ENCODE measurements at regions not wholly inside any gene's neighbourhood (a gene's known extent, or its start where the extent isn't known, plus 50 kb on each side); places are given as distances from the start of the nearest gene placed in this dataset.
A peak's percentile ranks its signal among the peaks of the same experiment; 100 is the strongest.
"Not testable (repeated sequence)": the region's sequence is repeated elsewhere in the genome, so short reads cannot be mapped to it uniquely, and the experiment has no call there.

GRCh38 chr7:51869452-51869851 lies 552.8 kb upstream of the COBL start:
- intact Hi-C loops (cut with DNase I) = no loop called here
- DNase-seq = no peak

GRCh38 chr7:51867117-51867516 lies 550.5 kb upstream of the COBL start:
- intact Hi-C loops (cut with DNase I) = no loop called here
- no peak for DNase-seq

GRCh38 chr7:51860305-51860704 lies 543.7 kb upstream of the COBL start:
- no peak for DNase-seq
- intact Hi-C loops (cut with DNase I) = no loop called here

GRCh38 chr7:51850126-51850525 lies 533.5 kb upstream of the COBL start:
- intact Hi-C loops (cut with DNase I) = no loop called here

GRCh38 chr7:51847461-51848134 lies 531.0 kb upstream of the COBL start:
- DNase-seq = no peak
- intact Hi-C loops (cut with DNase I) = no loop called here

More at GRCh38 chr7:51850126-51850525, 533.5 kb upstream of the COBL start:
- no peak for DNase-seq

- peak in 1 of 10 donors; percentile 75 for DNase-seq
- intact Hi-C loops (cut with DNase I) = not testable (repeated sequence)
These were observed 522.5 kb upstream of the COBL start for GRCh38 chr7:51839130-51839529.

GRCh38 chr7:51827631-51828030 lies 511.0 kb upstream of the COBL start:
- no peak for DNase-seq
- intact Hi-C loops (cut with DNase I) = no loop called here

GRCh38 chr7:51824050-51824449 lies 507.4 kb upstream of the COBL start:
- intact Hi-C loops (cut with DNase I) = no loop called here
- no peak for DNase-seq

GRCh38 chr7:51823437-51823836 lies 506.8 kb upstream of the COBL start:
- intact Hi-C loops (cut with DNase I) = no loop called here
- DNase-seq = no peak

DNA sequence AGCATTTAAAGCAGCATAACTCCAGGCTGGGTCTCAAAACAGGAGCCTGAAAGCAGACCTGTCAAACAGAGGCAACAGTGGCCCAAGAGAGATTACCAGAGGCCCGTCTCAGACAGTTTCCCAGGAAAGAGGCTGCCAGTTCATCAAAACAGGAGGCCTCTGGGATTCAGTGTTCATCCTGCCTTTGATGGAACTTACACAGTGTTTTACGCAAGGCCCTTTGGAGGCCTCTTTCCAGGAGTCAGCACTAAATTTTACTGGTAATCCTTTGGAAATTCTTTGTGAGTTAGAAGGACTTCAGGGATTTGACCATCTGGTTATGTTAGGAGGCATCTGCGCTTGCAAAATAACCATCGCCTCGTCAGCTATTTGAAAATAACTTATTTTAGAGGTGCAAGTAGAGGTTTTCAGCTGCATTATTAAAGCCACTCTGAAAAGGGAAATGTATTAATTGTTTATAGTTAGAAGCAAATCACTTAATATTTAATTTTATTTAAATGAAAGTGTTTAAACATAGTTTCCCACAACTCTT lies 501.2 kb upstream of the COBL start:
- DNase-seq = no peak
- intact Hi-C loops (cut with DNase I) = no loop called here

GRCh38 chr7:51805783-51806431 lies 489.3 kb upstream of the COBL start:
- intact Hi-C loops (cut with DNase I) = not testable (repeated sequence)
- peak in 2 of 10 donors; percentile 72 to 83 for DNase-seq

DNA sequence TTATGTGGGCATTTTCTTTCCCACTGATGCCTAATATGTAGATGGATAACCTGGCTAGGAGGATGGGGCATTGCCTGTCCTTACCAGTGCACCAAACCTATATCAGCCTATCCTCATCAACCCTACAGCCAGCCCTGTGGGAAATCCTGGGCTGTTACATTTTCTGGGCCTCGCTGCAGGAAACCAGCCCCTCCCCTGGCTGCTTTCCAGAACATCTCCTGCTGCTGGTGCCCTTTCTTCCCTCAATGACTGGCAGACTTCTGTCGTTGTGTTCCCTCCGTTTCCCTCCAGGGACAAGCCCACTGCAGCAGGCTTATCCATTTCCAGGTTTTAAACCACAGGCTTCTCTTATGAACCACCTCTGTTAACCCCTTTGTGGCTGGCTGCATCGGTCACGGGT lies 486.1 kb upstream of the COBL start:
- peak in 1 of 10 donors; percentile 40 for DNase-seq
- intact Hi-C loops (cut with DNase I) = no loop called here

DNA sequence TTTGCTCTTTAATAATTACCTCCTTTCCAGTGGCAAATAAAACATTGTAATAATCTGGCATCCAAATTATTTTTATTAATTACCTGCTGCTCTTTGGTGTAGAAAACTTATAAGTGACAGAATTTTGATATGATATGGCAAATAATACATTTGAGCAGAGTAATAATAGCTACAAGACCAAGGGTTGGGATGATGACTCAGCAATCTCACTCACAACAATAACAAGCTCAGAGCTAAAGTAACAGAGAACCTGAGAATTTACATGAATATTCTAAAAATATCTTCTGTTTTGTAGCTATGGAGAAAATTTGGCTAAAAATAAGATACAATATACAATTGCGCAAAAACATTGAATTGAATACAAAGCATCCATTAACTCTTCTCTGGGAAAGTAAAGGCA lies 480.8 kb upstream of the COBL start:
- no peak for DNase-seq
- intact Hi-C loops (cut with DNase I) = no loop called here

DNA sequence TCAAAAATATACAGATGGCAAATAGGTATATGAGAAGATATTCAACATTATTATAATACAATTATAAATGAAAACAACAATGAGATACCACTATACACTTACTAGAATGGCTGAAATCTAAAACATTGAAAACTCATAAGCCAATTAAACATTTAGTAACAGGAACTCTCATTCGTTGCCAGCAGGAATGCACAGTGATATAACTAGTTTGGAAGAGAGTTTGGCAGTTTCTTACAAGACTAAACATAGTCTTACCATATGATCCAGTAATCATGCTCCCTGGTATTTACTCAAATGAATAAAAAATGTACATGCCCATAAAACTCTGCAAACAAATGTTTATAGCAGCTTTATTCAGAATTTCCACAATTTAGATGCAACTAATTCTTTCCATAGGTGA lies 476.2 kb upstream of the COBL start:
- DNase-seq = no peak
- intact Hi-C loops (cut with DNase I) = no loop called here

DNA sequence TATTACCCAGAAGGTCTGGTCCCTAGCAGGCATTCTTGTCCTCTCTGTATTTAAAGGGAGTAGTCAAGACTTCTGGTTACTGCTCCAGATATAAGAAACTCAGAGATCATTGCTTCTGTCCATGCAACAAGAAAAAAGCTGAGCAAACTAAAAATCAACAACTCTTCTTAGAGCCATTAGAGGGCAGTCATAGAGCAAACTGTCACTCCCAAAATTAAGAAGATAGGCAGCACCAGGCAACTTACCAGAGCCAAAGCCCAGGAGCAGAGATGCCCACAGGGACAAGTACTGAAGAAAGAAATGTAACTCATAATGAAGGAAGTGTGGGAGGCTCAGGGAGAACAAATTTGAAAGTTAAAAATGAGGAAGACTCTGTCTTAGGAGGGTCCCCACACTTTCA lies 472.9 kb upstream of the COBL start:
- intact Hi-C loops (cut with DNase I) = no loop called here

DNA sequence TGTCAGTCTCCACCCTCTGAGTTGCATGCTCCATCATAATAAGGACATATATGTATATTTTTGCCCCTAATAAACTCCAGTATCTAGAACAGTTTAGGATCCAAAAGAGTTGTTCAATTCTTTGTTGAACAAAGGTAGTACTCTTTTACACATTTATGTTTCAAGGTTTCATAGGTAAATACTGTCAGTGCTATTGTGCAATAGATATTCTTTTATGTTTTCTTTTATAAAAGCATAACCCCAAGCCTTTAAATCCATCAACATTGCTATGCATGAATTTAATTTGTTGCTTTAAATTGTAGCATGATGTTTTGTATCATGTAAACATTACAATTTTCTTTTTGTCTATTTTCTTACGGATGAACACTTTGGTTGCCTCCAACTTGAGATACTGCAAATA lies 469.7 kb upstream of the COBL start:
- intact Hi-C loops (cut with DNase I) = no loop called here
- DNase-seq = no peak

More for the DNA sequence above, 472.9 kb upstream of the COBL start:
- DNase-seq = no peak

- DNase-seq = no peak
- intact Hi-C loops (cut with DNase I) = no loop called here
These were observed 469.3 kb upstream of the COBL start for GRCh38 chr7:51785876-51786275.

DNA sequence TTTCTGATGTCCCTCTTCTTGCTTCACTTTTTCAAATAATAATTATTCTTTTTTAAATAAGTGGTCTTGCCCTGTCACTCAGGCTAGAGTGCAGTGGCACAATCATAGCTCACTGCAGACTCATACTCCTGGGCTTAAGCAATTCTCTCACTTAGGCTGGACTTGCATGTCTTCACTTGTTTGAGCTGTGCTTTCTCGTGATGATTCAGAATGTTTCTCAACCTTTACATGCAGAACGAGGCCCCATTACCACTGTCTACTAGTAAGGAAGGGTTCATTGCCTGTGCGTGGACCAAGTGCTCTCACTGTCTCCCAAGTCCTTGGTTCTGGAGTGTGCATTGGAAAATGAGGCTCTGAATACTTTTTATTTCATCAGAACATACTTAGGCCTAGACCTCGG lies 468.6 kb upstream of the COBL start:
- intact Hi-C loops (cut with DNase I) = no loop called here
- DNase-seq = no peak

GRCh38 chr7:51783241-51783640 lies 466.6 kb upstream of the COBL start:
- DNase-seq = no peak
- intact Hi-C loops (cut with DNase I) = no loop called here

- DNase-seq = no peak
- intact Hi-C loops (cut with DNase I) = no loop called here
These were observed 461.5 kb upstream of the COBL start for GRCh38 chr7:51778121-51778520.

GRCh38 chr7:51774178-51774577 lies 457.6 kb upstream of the COBL start:
- intact Hi-C loops (cut with DNase I) = no loop called here
- no peak for DNase-seq

DNA sequence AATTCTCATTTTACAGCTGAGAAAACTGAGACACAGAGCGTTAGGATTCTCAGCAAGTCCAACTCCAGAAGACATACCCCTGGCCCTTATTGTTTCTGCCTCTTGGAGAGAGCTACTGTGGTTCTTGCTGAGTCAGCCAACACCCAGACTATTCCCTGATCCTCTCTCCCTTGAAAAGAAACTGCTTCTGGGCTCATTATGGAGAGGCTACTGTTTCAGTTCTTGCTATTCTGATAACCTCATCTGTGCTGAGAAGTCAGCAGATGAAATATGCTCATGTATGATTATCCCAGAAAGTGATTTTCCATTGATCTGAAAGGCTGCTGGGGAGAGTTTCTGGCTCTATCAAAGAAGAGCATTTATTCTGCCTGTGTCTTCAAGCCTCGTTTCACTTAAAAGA lies 455.6 kb upstream of the COBL start:
- intact Hi-C loops (cut with DNase I) = no loop called here
- no peak for DNase-seq

Measured in posterior cingulate gyrus (tissue), 11 donors.